ENCODE measurements at regions not wholly inside any gene's neighbourhood (a gene's known extent, or its start where the extent isn't known, plus 50 kb on each side); places are given as distances from the start of the nearest gene placed in this dataset.

GRCh38 chr12:127300075-127300474 is 966.9 kb upstream of the TMEM132C start:
- ChIA-PET POLR2A (no interaction called here), CTCF (no interaction called here)
- Mint-ChIP-seq H3K4me1 (ENCODE audit: low read depth) (no peaks in the 10 kb centered on the region), H3K27ac (no peak overlapping the region), H3K27me3 (no peaks in the 10 kb centered on the region), H3K4me3 (no peak overlapping the region), H3K9me3 (peaks cover 2% of the 10 kb centered on the region), H3K36me3 (ENCODE audit: low read depth) (no peaks in the 10 kb centered on the region)
- ATAC-seq (no peak), DNase-seq (no peak)
- TF ChIP-seq CTCF (IDR thresholded peaks at IDR 0.05) = no peak
- intact Hi-C loops (cut with micrococcal nuclease) = no loop called here

- Mint-ChIP-seq H3K27me3 (no peaks in the 10 kb centered on the region), H3K9me3 (peaks cover 2% of the 10 kb centered on the region), H3K36me3 (ENCODE audit: low read depth) (no peaks in the 10 kb centered on the region), H3K4me1 (ENCODE audit: low read depth) (no peaks in the 10 kb centered on the region), H3K4me3 (no peak overlapping the region), H3K27ac (no peak overlapping the region)
- ATAC-seq (no peak), DNase-seq (no peak)
- ChIA-PET POLR2A (no interaction called here), CTCF (no interaction called here)
- TF ChIP-seq CTCF (IDR thresholded peaks at IDR 0.05) = no peak
- intact Hi-C loops (cut with micrococcal nuclease) = no loop called here
Measured at GRCh38 chr12:127300753-127301152, 966.2 kb upstream of the TMEM132C start.

GRCh38 chr12:127301876-127302275 is 965.1 kb upstream of the TMEM132C start:
- H3K4me3 Mint-ChIP-seq = no peak overlapping the region
- H3K9me3 Mint-ChIP-seq = peaks cover 2% of the 10 kb centered on the region
- ATAC-seq (no peak), DNase-seq (no peak)
- intact Hi-C loops (cut with micrococcal nuclease) = no loop called here
- no peak for TF ChIP-seq CTCF (IDR thresholded peaks at IDR 0.05)
- no peaks in the 10 kb centered on the region for H3K27me3 Mint-ChIP-seq
- CTCF ChIA-PET = interaction anchor here (1.0 to 1.9 kb wide), 3 partner anchors 9 to 79 kb away, joined by 3 to 6 read pairs (median 3); no protein-coding TSS in a partner anchor
- H3K27ac Mint-ChIP-seq = no peak overlapping the region
- POLR2A ChIA-PET = no interaction called here
- no peaks in the 10 kb centered on the region for H3K36me3 Mint-ChIP-seq (ENCODE audit: low read depth)
- H3K4me1 Mint-ChIP-seq (ENCODE audit: low read depth) = no peaks in the 10 kb centered on the region

GRCh38 chr12:127304751-127305725 is 961.9 kb upstream of the TMEM132C start:
- ATAC-seq (no peak), DNase-seq (no peak)
- H3K27ac Mint-ChIP-seq = no peak overlapping the region
- no peaks in the 10 kb centered on the region for H3K9me3 Mint-ChIP-seq
- intact Hi-C loops (cut with micrococcal nuclease) = no loop called here
- no peaks in the 10 kb centered on the region for H3K36me3 Mint-ChIP-seq (ENCODE audit: low read depth)
- peaks cover 3% of the 10 kb centered on the region for H3K27me3 Mint-ChIP-seq
- ChIA-PET CTCF (no interaction called here), POLR2A (no interaction called here)
- TF ChIP-seq CTCF (IDR thresholded peaks at IDR 0.05) = no peak
- H3K4me3 Mint-ChIP-seq = no peak overlapping the region
- H3K4me1 Mint-ChIP-seq (ENCODE audit: low read depth) = no peaks in the 10 kb centered on the region

- no peaks in the 10 kb centered on the region for H3K4me1 Mint-ChIP-seq (ENCODE audit: low read depth)
- no peak overlapping the region for H3K4me3 Mint-ChIP-seq
- DNase-seq (no peak), ATAC-seq (no peak)
- H3K36me3 Mint-ChIP-seq (ENCODE audit: low read depth) = no peaks in the 10 kb centered on the region
- peaks cover 3% of the 10 kb centered on the region for H3K27me3 Mint-ChIP-seq
- intact Hi-C loops (cut with micrococcal nuclease) = no loop called here
- TF ChIP-seq CTCF (IDR thresholded peaks at IDR 0.05) = no peak
- ChIA-PET POLR2A (no interaction called here), CTCF (no interaction called here)
- no peaks in the 10 kb centered on the region for H3K9me3 Mint-ChIP-seq
- H3K27ac Mint-ChIP-seq = no peak overlapping the region
Measured at GRCh38 chr12:127306604-127307215, 960.3 kb upstream of the TMEM132C start.
